ENCODE measurements at regions not wholly inside any gene's neighbourhood (a gene's known extent, or its start where the extent isn't known, plus 50 kb on each side); places are given as distances from the start of the nearest gene placed in this dataset.

DNA sequence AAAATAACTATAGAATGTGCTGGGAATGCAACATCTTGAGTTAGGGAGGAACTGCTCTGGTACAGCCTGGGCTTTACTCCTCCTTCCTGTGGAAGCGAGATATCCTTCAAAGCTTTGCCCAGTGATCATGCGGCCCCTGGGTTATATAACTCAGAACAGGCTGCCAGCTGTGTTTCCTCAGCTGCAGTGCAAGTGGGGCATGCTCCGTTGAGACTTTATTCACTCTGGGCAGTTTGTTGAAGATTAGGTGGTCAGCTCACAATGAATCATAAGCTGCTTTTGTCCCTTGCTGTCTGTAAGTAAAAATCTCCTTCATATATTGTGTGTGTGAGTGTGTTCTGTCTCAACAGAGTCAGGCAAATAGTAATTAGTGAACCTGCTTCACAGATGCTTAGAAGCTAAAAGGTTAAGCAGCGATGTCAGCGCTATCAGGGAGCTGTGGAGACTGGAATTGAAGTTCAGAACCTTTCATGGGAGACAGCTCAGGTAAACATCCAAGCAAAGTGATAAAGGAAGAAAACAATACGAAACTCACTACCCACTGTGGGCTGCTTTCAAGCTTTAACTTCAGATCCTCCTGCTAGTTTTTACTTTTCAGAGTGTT is 688.4 kb downstream of the HTR1B start:
- DNase-seq (ENCODE audit: low spot score) (no peak), ATAC-seq (ENCODE audit: insufficient number of reproducible peaks, low FRiP score, low read depth) (no peak)
- Histone ChIP-seq H3K9me3 (no peaks in the 10 kb centered on the region), H3K27me3 (replicated peaks; ENCODE audit: insufficient read depth) (no peaks in the 10 kb centered on the region), H3K27ac (no peak overlapping the region), H3K4me3 (no peak overlapping the region), H3K36me3 (no peaks in the 10 kb centered on the region), H3K4me1 (ENCODE audit: control insufficient read depth in 1 of 2, low read depth in 2 of 2) (no peaks in the 10 kb centered on the region)
- TF ChIP-seq, protein P1, sequence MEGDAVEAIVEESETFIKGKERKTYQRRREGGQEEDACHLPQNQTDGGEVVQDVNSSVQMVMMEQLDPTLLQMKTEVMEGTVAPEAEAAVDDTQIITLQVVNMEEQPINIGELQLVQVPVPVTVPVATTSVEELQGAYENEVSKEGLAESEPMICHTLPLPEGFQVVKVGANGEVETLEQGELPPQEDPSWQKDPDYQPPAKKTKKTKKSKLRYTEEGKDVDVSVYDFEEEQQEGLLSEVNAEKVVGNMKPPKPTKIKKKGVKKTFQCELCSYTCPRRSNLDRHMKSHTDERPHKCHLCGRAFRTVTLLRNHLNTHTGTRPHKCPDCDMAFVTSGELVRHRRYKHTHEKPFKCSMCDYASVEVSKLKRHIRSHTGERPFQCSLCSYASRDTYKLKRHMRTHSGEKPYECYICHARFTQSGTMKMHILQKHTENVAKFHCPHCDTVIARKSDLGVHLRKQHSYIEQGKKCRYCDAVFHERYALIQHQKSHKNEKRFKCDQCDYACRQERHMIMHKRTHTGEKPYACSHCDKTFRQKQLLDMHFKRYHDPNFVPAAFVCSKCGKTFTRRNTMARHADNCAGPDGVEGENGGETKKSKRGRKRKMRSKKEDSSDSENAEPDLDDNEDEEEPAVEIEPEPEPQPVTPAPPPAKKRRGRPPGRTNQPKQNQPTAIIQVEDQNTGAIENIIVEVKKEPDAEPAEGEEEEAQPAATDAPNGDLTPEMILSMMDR (IDR thresholded peaks at IDR 0.05) = no peak

DNA sequence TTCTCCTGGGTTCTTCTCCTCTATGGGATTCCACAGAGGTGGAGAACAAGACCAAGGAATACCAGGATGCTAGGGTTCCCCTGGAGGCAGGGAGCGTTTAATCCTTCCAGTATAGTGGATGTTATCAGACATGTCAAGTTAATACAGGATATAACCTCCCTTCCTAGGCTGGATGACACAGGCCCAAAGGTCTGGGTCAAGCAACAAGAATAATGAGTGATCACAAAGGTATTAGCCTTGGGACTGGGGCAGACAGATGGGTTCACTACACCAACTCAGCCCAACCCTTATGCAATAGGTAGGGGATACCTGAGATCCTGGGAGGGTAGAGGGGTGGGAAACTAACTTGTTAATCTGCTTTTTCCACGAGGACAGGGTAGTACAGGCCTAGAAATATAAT is 690.3 kb downstream of the HTR1B start:
- Histone ChIP-seq H3K27me3 (replicated peaks; ENCODE audit: insufficient read depth) (no peaks in the 10 kb centered on the region), H3K27ac (no peak overlapping the region), H3K4me3 (no peak overlapping the region), H3K36me3 (no peaks in the 10 kb centered on the region), H3K9me3 (no peaks in the 10 kb centered on the region), H3K4me1 (ENCODE audit: control insufficient read depth in 1 of 2, low read depth in 2 of 2) (no peaks in the 10 kb centered on the region)
- DNase-seq (ENCODE audit: low spot score) (no peak), ATAC-seq (ENCODE audit: insufficient number of reproducible peaks, low FRiP score, low read depth) (no peak)
- TF ChIP-seq, protein P1 (IDR thresholded peaks at IDR 0.05) = no peak

DNA sequence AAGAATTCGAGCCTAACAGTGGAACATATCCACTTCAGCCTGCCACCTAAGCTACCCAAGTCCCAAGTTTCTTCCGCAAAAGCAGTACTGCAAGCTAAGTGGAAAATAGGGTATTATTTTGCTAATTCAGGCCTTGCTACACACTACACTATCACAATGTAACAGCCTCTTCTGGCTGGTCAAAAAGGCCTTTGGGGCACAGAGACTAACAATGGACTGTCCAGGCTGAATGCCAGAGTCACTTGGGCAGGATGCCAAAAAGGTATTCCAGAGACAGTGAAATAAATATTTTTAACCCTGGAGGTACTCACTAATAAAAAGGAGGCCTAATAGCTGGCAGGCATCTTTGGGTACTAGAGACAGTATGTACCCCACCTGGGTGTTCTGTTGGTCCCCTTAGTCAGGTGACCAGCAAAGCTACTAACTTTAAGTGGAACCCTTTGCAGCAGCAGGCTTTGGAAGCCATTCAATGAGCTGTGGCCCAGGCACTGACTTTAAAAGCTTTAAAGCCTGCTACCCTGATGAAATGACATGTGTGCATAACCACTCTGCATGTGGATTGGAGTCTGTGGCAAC is 692.1 kb downstream of the HTR1B start:
- Histone ChIP-seq H3K27ac (no peak overlapping the region), H3K9me3 (no peaks in the 10 kb centered on the region), H3K4me1 (ENCODE audit: control insufficient read depth in 1 of 2, low read depth in 2 of 2) (no peaks in the 10 kb centered on the region), H3K4me3 (no peak overlapping the region), H3K36me3 (no peaks in the 10 kb centered on the region), H3K27me3 (replicated peaks; ENCODE audit: insufficient read depth) (no peaks in the 10 kb centered on the region)
- ATAC-seq (ENCODE audit: insufficient number of reproducible peaks, low FRiP score, low read depth) = no peak
- TF ChIP-seq, protein P1 (IDR thresholded peaks at IDR 0.05) = no peak
- DNase-seq (ENCODE audit: low spot score) = no peak

DNA sequence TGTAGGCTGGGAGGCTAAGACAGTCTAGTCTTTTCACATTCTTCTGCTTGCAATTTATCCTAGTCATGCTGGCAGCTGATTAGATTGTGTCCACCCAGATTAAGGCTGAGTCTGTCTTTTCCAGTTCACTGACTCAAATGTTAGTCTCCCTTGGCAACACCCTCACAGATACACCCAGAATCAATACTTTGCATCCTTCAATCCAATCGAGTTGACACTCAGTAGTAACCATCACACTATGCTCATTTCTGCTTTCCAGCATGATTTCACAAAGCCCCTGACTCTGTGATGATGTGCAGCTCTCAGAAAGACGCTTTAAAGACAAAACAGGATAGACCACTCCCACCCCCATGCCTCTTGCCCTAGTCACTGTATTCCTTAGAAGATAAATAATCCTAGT is 693.0 kb downstream of the HTR1B start:
- H3K4me3 ChIP-seq = no peak overlapping the region
- no peaks in the 10 kb centered on the region for H3K9me3 ChIP-seq
- no peak for DNase-seq (ENCODE audit: low spot score)
- TF ChIP-seq, protein P1 (IDR thresholded peaks at IDR 0.05) = no peak
- ATAC-seq (ENCODE audit: insufficient number of reproducible peaks, low FRiP score, low read depth) = no peak
- H3K27ac ChIP-seq = no peak overlapping the region
- no peaks in the 10 kb centered on the region for H3K4me1 ChIP-seq (ENCODE audit: control insufficient read depth in 1 of 2, low read depth in 2 of 2)
- no peaks in the 10 kb centered on the region for H3K27me3 ChIP-seq (replicated peaks; ENCODE audit: insufficient read depth)
- H3K36me3 ChIP-seq = no peaks in the 10 kb centered on the region

DNA sequence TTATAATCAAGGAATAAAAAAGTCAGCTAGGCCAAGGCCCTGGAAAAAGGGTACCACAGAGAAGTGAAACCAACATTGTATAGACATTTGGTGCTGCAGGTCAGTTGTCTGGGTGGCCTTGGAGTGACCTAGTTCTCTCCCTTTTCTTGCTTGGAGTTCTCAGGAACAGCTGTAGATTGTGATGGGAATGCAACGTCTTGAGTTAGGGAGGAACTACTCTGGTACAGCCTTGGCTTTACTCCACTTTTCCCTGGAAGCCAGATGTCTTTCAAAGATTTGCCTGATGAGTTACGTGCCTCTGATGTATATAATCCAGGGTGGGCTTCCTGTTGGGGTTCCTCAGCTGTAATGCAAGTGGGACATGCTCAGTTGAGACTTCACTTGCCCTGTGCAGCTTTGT is 694.7 kb downstream of the HTR1B start:
- no peaks in the 10 kb centered on the region for H3K27me3 ChIP-seq (replicated peaks; ENCODE audit: insufficient read depth)
- H3K27ac ChIP-seq = no peak overlapping the region
- TF ChIP-seq, protein P1 (IDR thresholded peaks at IDR 0.05) = no peak
- no peak for DNase-seq (ENCODE audit: low spot score)
- H3K9me3 ChIP-seq = no peaks in the 10 kb centered on the region
- ATAC-seq (ENCODE audit: insufficient number of reproducible peaks, low FRiP score, low read depth) = no peak
- H3K4me1 ChIP-seq (ENCODE audit: control insufficient read depth in 1 of 2, low read depth in 2 of 2) = no peaks in the 10 kb centered on the region
- H3K36me3 ChIP-seq = no peaks in the 10 kb centered on the region
- no peak overlapping the region for H3K4me3 ChIP-seq

All from thoracic aorta (tissue), 2 donors.